Activated CD8-positive, alpha-beta memory T cell treated with anti-CD3 and anti-CD28 coated beads for 36 hours (primary cell): ENCODE measurements at regions not wholly inside any gene's neighbourhood (a gene's known extent, or its start where the extent isn't known, plus 50 kb on each side); places are given as distances from the start of the nearest gene placed in this dataset.

ENCODE experiments used
- CTCF ChIA-PET: fragments of 350-600 bp; sonication (Branson Sonifier 250); formaldehyde crosslinking; loops from one replicate; lab custom pipeline; 2021; ENCODE audit warnings: antibody characterized with exemption; lab: Charles Lee
- POLR2A ChIA-PET: fragments of 350-600 bp; sonication (Branson Sonifier 250); formaldehyde crosslinking; loops from one replicate; lab custom pipeline; 2021; ENCODE audit warnings: antibody characterized with exemption; lab: Charles Lee

- CTCF ChIA-PET = no interaction called here
- POLR2A ChIA-PET = no interaction called here
Measured at GRCh38 chr2:147490401-147491261, 354.2 kb upstream of the ACVR2A start.

DNA sequence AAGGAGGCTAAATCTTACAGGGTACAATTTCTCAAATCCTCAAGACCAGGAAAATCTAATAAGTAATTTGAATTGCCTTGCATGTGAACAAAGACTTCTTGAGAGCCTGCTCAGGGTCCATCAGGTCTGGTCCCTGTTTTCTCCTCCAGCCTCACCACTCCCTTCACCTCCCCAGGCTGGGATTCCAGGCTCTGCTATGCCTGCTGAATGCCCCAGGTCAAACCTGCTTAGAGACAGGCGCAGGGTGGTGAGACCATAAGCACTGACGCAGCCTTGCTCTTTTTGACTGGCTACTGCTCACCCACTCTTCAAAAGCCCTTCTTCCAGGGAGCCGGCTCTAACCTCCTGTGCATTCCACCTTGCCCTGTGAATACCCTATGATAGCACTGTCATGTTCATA lies 356.4 kb upstream of the ACVR2A start:
- POLR2A ChIA-PET = no interaction called here
- CTCF ChIA-PET = no interaction called here

DNA sequence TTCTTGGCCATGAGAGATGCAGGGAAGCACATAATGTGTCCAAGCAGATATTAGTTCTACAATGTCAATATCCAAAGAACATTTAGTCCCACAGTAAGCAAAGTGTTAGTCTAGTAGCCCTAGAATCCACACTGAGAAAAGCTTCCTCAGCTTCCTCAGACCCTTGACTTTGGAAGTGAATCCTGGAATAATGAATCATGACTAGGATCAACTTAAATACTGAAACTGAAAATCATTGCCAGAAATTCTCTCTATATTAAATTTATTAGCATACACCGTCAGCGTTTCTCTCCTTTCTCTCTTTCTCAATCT lies 356.9 kb upstream of the ACVR2A start:
- CTCF ChIA-PET = no interaction called here
- POLR2A ChIA-PET = no interaction called here

GRCh38 chr2:147487286-147487977 lies 357.4 kb upstream of the ACVR2A start:
- ChIA-PET CTCF (no interaction called here), POLR2A (no interaction called here)

- CTCF ChIA-PET = no interaction called here
Measured at GRCh38 chr2:147485210-147485851, 359.5 kb upstream of the ACVR2A start.

GRCh38 chr2:147483911-147484310 lies 360.9 kb upstream of the ACVR2A start:
- CTCF ChIA-PET = no interaction called here
- POLR2A ChIA-PET = no interaction called here

More at GRCh38 chr2:147485210-147485851, 359.5 kb upstream of the ACVR2A start:
- POLR2A ChIA-PET = no interaction called here

- ChIA-PET POLR2A (no interaction called here), CTCF (no interaction called here)
Measured at GRCh38 chr2:147482916-147483669, 361.7 kb upstream of the ACVR2A start.

DNA sequence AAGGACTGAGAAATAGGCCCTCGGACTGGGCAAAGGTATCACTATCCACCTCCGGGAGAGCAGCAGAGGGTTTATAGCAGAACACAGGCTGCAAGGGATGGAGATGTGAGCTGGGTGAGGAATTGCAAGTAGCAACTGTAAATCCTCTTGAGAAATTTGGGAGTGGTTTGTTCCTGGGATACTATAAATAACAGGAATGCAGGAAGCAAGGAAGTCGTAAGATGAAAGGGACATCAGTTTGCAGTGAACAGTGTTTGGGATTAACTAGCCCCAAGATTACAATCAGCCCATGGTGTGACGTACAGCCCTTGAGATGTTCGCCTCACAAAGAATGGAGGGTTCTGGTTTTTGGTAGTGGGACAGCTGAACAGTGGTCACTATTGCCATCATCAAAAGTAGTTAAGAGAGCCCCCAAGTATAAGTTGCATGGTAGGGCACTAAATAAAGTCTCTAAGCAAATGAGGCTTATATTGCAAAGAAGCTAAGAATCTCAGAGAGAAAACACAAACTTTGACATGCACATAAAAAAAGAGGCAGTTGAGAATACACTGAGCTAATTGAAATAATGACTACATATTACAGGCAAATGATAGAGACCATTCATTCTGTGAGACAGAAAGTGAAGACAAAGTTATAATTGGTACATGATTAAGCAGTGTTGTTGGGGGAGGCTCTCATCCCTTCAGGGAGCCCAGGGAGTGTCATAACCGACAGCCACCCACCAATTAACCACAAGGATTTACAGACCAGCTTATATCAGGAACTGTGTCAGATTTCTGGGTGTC lies 362.5 kb upstream of the ACVR2A start:
- ChIA-PET POLR2A (no interaction called here), CTCF (interaction anchor here (0.6 kb wide), 1 partner anchor 17 kb away, joined by 3 read pairs; no protein-coding TSS in a partner anchor)

DNA sequence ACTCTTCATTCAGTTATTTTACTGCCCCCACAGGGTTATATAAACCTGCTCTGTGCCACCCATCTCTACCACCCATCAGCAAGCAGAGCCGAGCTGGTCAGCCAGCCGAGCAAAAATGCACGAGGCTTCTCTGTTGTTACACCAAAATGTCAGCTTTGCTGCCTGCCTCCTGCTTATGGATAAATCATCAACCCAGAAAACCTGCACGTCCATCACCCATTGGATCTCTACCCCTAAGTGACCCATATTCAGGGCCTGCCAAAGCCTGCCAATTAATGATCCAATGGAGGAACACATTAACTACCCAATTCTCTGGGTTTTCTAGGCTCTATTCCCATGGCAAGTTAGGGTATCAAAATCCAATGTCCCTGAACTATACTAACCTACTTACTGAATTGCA lies 365.5 kb upstream of the ACVR2A start:
- ChIA-PET POLR2A (no interaction called here), CTCF (no interaction called here)

DNA sequence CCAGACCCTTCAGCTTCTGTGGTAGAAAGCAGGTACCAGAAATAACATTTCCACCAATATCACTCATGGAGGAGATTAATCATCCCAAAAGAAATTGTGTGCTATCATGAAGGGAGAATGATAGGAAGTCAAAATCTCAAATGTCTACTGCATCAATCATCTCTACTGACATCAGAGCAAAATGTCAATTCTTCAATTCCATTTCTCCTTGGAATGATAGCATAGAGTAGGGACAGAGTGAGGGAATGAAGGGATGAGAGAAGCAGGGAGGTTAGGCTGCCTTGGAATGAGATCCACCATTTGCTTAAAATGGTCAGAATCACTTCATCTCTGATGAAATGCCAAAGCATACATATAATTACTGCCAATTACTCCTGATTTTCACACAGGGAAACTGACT lies 371.8 kb upstream of the ACVR2A start:
- ChIA-PET CTCF (no interaction called here), POLR2A (no interaction called here)

- ChIA-PET CTCF (no interaction called here), POLR2A (no interaction called here)
Measured at GRCh38 chr2:147471126-147471525, 373.7 kb upstream of the ACVR2A start.

GRCh38 chr2:147469471-147469870 lies 375.4 kb upstream of the ACVR2A start:
- ChIA-PET CTCF (no interaction called here), POLR2A (no interaction called here)

GRCh38 chr2:147468963-147469362 lies 375.9 kb upstream of the ACVR2A start:
- ChIA-PET POLR2A (no interaction called here), CTCF (no interaction called here)

DNA sequence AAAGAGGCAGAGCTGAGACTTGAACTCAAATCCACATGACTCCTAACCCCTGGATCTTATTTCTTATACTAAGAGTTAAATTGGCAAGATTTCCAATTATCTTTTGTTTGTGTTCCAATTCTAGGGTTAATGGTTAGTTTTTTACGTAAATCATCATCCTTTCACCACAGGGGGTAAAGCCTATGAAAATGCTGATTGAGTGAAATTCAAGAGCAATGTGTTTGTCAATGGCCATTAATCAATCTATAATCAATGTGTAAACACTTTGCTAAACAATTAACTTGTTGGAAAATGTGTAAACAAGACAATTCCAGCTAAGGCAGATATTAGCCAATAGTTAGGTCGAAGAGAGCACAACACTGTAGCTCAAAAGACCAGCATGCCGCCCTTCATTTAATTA lies 376.5 kb upstream of the ACVR2A start:
- ChIA-PET CTCF (no interaction called here), POLR2A (no interaction called here)

DNA sequence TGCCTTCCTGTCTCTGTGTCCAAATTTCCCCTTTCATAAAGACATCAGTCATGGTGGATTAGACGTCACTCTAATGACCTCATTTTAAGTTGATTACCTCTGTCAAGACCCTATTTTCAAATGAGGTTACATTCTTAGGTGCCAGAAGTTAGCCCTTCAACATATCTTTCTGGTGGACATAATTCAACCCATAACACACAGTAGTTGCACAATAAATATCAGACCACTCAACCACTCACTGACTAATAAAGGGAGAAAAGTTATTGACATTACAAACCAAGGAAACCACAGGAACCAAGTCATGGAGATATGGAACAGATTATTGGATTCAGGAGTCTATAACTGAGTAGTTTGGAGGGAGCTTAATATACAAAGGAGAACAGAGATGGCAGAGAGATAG lies 377.4 kb upstream of the ACVR2A start:
- ChIA-PET POLR2A (no interaction called here), CTCF (no interaction called here)

- CTCF ChIA-PET = interaction anchor here (0.7 kb wide), 1 partner anchor 17 kb away, joined by 3 read pairs; no protein-coding TSS in a partner anchor
Measured at GRCh38 chr2:147464737-147465357, 380.0 kb upstream of the ACVR2A start.

DNA sequence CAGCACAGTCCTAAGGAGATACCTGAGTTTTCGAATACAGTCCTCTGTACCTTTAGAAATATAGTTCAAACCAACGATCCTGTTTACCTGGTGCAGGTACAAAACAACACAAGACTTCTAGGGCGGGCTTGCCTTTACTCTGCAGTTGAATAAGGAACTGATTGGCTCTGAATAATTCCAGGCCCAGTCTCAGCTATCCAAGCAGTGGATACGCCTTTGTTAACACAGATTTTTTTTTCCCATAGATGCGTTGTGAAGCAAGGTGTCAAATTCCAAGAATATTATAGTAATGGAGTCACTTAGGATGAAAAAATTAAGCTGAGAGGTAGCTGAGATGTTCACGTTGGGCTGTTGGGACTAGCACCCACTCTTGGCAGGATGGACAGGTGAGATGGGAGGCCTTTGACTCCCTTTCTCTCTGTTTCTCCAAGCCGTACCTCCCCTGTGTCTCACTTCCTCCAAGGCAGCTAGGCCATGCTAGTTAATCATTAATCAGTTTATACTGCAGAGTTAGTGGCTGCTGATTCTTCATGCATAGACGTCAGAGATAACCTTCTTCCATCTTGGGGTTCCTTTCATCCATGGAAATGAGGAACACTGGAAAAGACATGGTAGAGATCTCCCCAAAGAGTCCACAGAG lies 380.8 kb upstream of the ACVR2A start:
- ChIA-PET POLR2A (no interaction called here), CTCF (no interaction called here)

More at GRCh38 chr2:147464737-147465357, 380.0 kb upstream of the ACVR2A start:
- POLR2A ChIA-PET = no interaction called here

GRCh38 chr2:147460155-147460554 lies 384.7 kb upstream of the ACVR2A start:
- ChIA-PET CTCF (no interaction called here), POLR2A (no interaction called here)
